ENCODE measurements at regions not wholly inside any gene's neighbourhood (a gene's known extent, or its start where the extent isn't known, plus 50 kb on each side); places are given as distances from the start of the nearest gene placed in this dataset.

DNA sequence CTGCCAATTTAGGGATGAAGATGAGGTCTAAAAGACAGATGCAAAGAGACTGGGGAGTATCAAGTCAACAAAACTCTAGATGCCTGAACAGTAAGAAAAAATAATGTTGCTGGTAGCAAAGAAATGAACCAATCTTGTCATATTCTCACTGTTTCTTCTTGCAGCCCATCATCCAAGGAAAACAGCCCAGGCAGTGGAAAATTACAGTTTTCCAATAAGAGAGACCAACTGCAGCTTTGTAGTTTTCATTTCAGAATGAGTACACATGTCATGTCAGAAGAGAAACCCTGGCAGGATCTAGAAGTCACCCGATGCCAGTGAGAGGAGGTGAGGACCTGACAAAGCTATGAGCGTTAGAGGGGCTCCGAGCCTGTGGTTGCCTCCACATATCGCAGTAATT is 500.4 kb upstream of the PSMD7 start:
- TF ChIP-seq, protein P1, sequence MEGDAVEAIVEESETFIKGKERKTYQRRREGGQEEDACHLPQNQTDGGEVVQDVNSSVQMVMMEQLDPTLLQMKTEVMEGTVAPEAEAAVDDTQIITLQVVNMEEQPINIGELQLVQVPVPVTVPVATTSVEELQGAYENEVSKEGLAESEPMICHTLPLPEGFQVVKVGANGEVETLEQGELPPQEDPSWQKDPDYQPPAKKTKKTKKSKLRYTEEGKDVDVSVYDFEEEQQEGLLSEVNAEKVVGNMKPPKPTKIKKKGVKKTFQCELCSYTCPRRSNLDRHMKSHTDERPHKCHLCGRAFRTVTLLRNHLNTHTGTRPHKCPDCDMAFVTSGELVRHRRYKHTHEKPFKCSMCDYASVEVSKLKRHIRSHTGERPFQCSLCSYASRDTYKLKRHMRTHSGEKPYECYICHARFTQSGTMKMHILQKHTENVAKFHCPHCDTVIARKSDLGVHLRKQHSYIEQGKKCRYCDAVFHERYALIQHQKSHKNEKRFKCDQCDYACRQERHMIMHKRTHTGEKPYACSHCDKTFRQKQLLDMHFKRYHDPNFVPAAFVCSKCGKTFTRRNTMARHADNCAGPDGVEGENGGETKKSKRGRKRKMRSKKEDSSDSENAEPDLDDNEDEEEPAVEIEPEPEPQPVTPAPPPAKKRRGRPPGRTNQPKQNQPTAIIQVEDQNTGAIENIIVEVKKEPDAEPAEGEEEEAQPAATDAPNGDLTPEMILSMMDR (IDR thresholded peaks at IDR 0.05 in 8 of 11, conservative IDR thresholded peaks at IDR 0.05 in 3 of 11) = no peak
- TF ChIP-seq POLR2AphosphoS5 (IDR thresholded peaks at IDR 0.05) (no peak), POLR2A (IDR thresholded peaks at IDR 0.05) (no peak)

Measured in spleen (tissue), 7 donors.